ENCODE measurements at regions not wholly inside any gene's neighbourhood (a gene's known extent, or its start where the extent isn't known, plus 50 kb on each side); places are given as distances from the start of the nearest gene placed in this dataset.

- TF ChIP-seq POLR2AphosphoS5 (IDR thresholded peaks at IDR 0.05; ENCODE audit: low read depth) (no peak), CTCF (IDR thresholded peaks at IDR 0.05; ENCODE audit: insufficient read depth, low read length) (no peak), REST (IDR thresholded peaks at IDR 0.05; ENCODE audit: insufficient replicate concordance, low read depth) (no peak), GABPA (IDR thresholded peaks at IDR 0.05; ENCODE audit: low read depth) (no peak)
These were observed 101.2 kb upstream of the SLC4A7 start for GRCh38 chr3:27585429-27585828.
